Stimulated activated memory B cell treated with anti-CD40 and anti-IgM and Interleukin-4, amounts not matched to agents 10 μg/mL and 1 μg/mL and 100 μg/mL, for 72 hours (primary cell): ENCODE measurements at regions not wholly inside any gene's neighbourhood (a gene's known extent, or its start where the extent isn't known, plus 50 kb on each side); places are given as distances from the start of the nearest gene placed in this dataset.

Experiments
- ATAC-seq: fragments of 150-1000 bp; cut with Tn5 transposase; 2 replicates; pipeline ENCODE4 v1.10.0; 2021
- H3K27ac Mint-ChIP-seq: one replicate; pipeline ENCODE4 v1.8.0; 2022; ENCODE audit warnings: mild to moderate bottlenecking, mixed read lengths
- H3K27me3 Mint-ChIP-seq: one replicate; pipeline ENCODE4 v1.8.0; 2022; ENCODE audit warnings: mixed read lengths
- H3K36me3 Mint-ChIP-seq: one replicate; pipeline ENCODE4 v1.8.0; 2022; ENCODE audit warnings: mixed read lengths
- H3K4me1 Mint-ChIP-seq: one replicate; pipeline ENCODE4 v1.8.0; 2022; ENCODE audit warnings: mixed read lengths
- H3K4me3 Mint-ChIP-seq: one replicate; pipeline ENCODE4 v1.8.0; 2022; ENCODE audit warnings: mild to moderate bottlenecking, moderate library complexity, mixed read lengths
- H3K9me3 Mint-ChIP-seq: one replicate; pipeline ENCODE4 v1.8.0; 2022; ENCODE audit warnings: mixed read lengths

DNA sequence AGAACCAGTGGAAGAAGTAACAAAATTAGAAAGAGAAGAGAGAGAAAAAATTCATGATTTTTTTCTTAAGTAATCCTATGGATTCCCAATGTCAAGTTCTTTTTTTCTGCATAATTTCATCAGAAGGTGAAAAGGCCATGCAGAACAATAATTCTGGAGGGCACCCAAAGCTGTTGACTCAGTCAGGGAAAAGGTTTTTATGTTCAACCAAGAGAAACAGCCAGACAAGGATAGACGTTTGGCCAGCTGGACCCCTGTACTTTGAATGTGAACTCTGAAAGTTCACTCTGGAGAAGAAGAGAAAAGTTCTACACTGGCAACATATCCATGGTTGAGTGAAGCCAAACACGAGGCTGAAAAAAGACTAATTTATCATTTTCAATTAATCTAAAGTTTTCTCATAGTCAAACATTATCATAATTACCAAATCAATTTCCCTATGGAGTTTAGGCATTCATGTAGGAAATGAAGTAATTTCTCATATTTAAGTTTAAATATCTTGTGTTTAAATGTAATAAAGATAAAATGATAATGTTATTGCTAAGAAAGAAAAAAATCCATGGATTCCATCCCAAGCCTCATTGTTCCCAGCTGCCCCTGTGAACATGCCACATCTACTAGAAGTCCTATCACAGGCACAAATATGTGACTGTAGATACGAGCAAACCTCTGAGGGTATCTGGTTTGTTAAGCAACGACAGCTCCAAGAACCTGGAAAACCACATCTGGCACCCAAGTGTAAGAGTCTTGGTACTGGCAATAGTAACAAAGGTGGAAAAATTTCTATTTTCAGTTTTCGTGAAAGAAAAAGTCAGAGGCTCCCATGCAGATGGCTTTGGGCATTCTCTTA, 742.7 kb upstream of the ACVR2A start:
- H3K9me3 Mint-ChIP-seq, result no peaks in the 10 kb centered on the region
- H3K4me1 Mint-ChIP-seq, result no peaks in the 10 kb centered on the region
- H3K36me3 Mint-ChIP-seq, result no peaks in the 10 kb centered on the region

DNA sequence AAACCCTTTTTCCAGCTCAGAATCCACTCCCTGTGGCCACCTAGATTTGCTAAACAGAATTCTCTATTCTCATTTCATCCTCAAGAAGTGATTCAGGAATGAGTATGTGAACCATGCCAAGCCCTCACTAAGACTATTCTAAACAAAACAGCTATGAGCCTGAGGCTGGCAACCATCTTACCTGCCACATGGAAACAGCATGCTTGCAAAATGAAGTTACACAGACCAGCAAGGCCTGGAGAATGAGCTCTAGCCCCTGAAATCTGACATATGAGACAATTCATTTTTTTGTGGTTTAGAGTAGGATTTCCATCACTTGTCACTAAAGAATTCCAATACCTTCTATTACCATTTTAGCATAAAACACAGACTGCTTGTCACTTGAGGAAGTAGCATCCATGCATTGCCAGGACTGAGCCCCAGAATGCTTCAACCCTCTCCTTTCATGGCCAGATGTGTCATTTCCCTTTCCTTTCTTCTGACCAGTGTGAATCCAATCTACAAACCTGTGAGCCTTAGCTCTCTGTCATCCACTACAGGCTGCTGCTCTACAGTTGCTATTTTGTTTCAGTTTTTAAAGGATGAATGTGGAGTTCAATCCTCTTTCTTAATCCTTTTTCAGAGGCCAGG, 744.3 kb upstream of the ACVR2A start:
- Mint-ChIP-seq H3K4me1 (no peaks in the 10 kb centered on the region), H3K4me3 (no peak overlapping the region), H3K27me3 (no peaks in the 10 kb centered on the region), H3K27ac (no peak overlapping the region), H3K36me3 (no peaks in the 10 kb centered on the region), H3K9me3 (no peaks in the 10 kb centered on the region)
- no peak for ATAC-seq

More for the DNA sequence above, 742.7 kb upstream of the ACVR2A start:
- no peaks in the 10 kb centered on the region for H3K27me3 Mint-ChIP-seq
- H3K27ac Mint-ChIP-seq, result no peak overlapping the region
- ATAC-seq, result no peak
- H3K4me3 Mint-ChIP-seq, result no peak overlapping the region

DNA sequence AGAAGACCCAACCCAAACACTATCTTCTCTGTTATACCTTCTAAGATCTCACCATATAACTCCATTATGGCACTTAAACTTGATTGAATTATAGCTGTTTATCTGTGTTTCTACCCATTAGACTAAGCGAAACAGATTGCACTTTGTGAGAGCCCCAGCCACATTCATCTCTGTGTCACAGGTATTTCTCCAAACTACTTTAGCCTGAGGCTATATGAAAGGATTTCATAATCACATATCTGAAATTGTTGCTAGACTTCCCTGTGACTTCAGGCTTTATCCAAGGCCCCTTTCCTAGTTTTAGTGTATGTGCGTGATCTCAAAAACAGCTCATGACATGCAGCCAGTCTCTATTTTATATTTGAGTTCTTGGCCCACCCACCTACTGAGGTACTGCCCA, 745.0 kb upstream of the ACVR2A start:
- ATAC-seq, result no peak
- H3K27ac Mint-ChIP-seq, result no peak overlapping the region
- no peaks in the 10 kb centered on the region for H3K4me1 Mint-ChIP-seq
- H3K36me3 Mint-ChIP-seq, result no peaks in the 10 kb centered on the region
- no peaks in the 10 kb centered on the region for H3K27me3 Mint-ChIP-seq
- H3K9me3 Mint-ChIP-seq, result no peaks in the 10 kb centered on the region
- no peak overlapping the region for H3K4me3 Mint-ChIP-seq

DNA sequence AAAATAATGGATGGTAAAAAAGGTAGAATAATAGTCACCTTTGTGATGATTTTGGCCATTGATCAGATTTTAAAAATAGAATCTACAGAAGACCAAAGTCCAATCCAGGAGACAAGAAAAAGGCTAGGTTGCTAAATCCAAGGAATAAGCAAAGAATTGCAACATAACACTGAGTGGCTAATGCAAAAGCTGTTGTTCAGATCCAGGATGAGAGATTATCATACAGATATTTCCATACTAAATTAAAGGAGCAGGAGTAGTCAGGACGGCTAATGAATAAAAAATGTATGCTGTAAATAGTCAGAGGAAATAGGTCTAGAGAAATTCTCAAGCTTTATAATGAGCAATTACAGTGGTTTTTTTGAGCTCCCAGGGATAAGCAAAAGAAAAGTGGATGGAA, 745.9 kb upstream of the ACVR2A start:
- ATAC-seq, result no peak
- Mint-ChIP-seq H3K27me3 (no peaks in the 10 kb centered on the region), H3K4me1 (no peaks in the 10 kb centered on the region), H3K4me3 (no peak overlapping the region), H3K36me3 (no peaks in the 10 kb centered on the region), H3K9me3 (no peaks in the 10 kb centered on the region), H3K27ac (no peak overlapping the region)

DNA sequence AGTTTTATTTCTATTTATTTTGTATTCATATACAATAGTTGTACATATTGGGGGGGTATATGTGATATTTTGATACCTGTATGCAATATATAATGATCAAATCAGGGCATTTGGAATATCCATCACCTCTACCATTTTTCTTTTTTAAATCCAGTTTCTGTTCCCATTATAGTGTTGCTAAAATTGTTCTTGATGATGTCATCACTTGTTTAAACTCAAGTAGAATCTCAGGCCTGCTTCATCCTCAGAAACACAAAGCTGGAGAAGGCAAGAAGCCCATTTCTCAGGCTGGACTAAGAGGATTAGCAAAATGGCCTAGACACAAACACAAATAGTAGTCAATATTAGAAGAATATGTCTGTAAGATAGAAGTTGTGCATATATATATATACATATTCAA, 747.1 kb upstream of the ACVR2A start:
- Mint-ChIP-seq H3K9me3 (no peaks in the 10 kb centered on the region), H3K4me1 (no peaks in the 10 kb centered on the region), H3K4me3 (no peak overlapping the region), H3K36me3 (no peaks in the 10 kb centered on the region), H3K27ac (no peak overlapping the region), H3K27me3 (no peaks in the 10 kb centered on the region)
- no peak for ATAC-seq

DNA sequence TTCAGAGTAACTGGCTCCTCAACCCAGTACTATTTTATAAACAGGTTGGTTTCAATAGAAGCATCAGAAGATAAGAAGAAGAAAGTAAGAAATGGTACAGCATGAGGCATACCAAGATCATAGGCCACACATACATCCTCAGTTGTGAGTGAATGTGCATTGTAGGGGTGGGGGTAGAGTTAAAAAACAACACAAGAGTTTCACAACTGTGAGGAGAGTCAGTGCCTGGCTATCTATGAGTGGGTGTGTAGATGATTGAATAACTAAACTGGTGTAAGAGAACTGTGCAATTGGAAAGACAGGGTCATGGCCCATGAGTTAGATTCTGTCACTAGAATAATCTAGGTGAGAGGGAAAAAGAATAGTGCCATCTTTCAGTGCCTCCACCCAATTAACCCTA, 748.2 kb upstream of the ACVR2A start:
- Mint-ChIP-seq H3K36me3 (no peaks in the 10 kb centered on the region), H3K27ac (no peak overlapping the region), H3K4me1 (no peaks in the 10 kb centered on the region), H3K9me3 (no peaks in the 10 kb centered on the region), H3K4me3 (no peak overlapping the region), H3K27me3 (no peaks in the 10 kb centered on the region)
- ATAC-seq, result no peak

DNA sequence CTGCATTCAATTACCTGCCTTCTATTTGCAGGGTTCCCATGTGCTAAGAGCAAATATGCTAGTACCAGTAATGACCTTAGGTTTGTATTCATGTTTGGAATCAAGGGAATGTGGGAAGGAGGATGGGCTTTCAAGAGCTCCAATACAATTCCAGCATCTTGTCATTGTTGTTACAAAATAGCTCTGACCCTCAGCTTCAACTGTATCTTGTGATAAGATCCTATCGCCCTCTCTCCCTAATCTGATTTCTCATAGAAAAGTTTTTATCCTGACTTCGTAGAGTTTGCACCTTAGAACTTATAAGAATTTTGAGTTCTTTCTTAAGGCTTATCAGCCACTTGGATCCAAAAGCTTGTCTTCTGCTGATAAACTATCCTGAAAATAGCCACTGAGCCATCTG, 749.5 kb upstream of the ACVR2A start:
- no peaks in the 10 kb centered on the region for H3K4me1 Mint-ChIP-seq
- no peaks in the 10 kb centered on the region for H3K9me3 Mint-ChIP-seq
- no peak for ATAC-seq
- no peaks in the 10 kb centered on the region for H3K27me3 Mint-ChIP-seq
- no peak overlapping the region for H3K27ac Mint-ChIP-seq
- H3K4me3 Mint-ChIP-seq, result no peak overlapping the region
- H3K36me3 Mint-ChIP-seq, result no peaks in the 10 kb centered on the region

DNA sequence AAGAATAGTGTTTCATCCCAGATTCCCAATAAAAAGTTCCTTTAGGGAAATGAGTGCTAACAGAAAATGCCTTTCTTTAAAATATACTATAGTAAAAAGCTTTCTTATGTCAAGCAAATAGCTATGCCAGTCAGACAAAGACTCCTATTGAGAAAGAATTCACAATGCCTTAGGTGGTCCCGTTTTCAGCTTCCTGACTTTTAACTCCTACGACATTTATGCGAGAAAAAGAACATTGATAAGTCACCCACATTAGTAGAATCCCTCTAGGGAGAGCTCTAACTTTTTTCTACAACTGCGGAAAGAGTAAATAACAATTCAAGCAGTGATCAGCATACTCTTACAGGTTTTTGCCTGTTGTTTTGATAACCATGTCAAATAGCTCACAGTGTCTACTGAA, 750.8 kb upstream of the ACVR2A start:
- no peaks in the 10 kb centered on the region for H3K4me1 Mint-ChIP-seq
- no peaks in the 10 kb centered on the region for H3K9me3 Mint-ChIP-seq
- no peaks in the 10 kb centered on the region for H3K36me3 Mint-ChIP-seq
- no peak overlapping the region for H3K27ac Mint-ChIP-seq
- no peak for ATAC-seq
- no peak overlapping the region for H3K4me3 Mint-ChIP-seq
- no peaks in the 10 kb centered on the region for H3K27me3 Mint-ChIP-seq

DNA sequence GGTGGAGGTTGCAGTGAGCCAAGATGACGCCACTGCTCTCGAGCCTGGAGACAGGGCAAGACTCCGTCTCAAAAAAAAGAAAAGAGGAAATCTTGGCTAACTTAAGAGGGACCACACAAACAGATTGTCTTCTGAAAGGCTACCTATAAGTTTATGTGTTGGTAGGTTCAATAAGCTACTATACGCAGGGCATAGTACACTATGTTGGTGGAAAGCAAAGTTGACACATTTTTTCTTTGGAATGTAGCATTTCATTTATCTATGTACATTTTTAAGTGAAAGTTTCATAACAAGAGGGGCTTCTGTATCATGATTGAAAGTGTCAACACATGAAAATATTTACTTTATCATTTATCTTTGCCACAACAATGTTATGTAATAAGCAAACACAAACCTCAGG, 752.6 kb upstream of the ACVR2A start:
- Mint-ChIP-seq H3K36me3 (no peaks in the 10 kb centered on the region), H3K4me1 (no peaks in the 10 kb centered on the region), H3K9me3 (no peaks in the 10 kb centered on the region), H3K4me3 (no peak overlapping the region), H3K27ac (no peak overlapping the region), H3K27me3 (no peaks in the 10 kb centered on the region)
- ATAC-seq, result no peak

DNA sequence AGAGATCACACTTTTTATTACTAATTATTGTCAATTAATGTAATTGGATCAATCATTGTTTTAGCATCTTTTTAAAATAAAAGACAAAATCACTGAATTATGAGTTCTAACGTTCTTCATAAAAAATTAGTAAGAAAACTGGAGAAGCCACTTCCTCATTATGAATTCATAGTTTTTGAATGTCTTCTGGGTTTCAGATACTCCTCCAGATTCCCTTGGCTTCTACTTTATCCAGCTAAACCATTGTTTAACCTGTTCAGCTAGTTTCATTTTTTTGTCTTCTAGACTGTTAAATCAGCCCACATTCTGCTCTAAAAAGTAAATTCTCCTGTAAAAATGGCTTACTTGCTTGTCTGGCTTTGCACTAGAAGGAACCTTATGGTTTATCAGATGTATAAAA, 753.4 kb upstream of the ACVR2A start:
- Mint-ChIP-seq H3K4me1 (no peaks in the 10 kb centered on the region), H3K9me3 (no peaks in the 10 kb centered on the region), H3K27ac (no peak overlapping the region), H3K27me3 (no peaks in the 10 kb centered on the region), H3K36me3 (no peaks in the 10 kb centered on the region), H3K4me3 (no peak overlapping the region)
- ATAC-seq, result no peak

DNA sequence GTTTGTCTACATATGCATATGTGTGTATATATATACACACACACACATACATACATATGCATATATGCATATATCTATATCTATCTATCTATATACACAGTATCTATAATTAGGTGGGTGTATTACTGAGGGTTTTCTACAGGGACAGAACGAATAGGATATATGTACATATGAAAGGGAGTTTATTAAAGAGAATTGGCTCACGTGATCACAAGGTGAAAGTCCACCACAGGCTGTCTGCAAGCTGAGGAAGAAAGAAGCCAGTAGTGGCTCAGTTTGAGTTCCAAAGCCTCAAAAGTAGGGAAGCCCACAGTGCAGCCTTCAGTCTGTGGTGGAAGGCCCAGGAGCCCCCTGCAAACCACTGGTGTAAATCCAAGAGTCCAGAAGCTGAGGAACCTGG, 756.0 kb upstream of the ACVR2A start:
- no peaks in the 10 kb centered on the region for H3K9me3 Mint-ChIP-seq

DNA sequence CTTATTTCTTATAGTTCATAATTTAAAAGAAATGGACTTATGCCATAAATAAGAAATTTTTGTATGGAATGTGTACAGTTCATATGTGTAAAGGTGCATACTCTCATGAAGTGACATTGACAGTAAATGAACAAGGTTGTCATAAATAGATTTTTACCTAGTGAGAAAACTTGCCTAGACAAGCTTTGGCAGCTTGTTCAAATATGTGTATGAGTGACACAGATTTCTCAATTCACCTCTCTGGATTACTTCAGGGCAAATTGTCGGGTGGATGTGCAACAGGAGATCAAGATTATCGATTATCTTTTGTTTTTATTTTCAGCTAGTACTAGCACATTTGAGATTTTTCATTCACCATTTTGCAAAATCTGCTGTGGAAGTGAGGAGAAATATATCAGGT, 758.1 kb upstream of the ACVR2A start:
- H3K27me3 Mint-ChIP-seq, result no peaks in the 10 kb centered on the region
- H3K36me3 Mint-ChIP-seq, result no peaks in the 10 kb centered on the region
- no peak overlapping the region for H3K4me3 Mint-ChIP-seq
- no peak for ATAC-seq
- no peak overlapping the region for H3K27ac Mint-ChIP-seq
- H3K4me1 Mint-ChIP-seq, result no peaks in the 10 kb centered on the region
- H3K9me3 Mint-ChIP-seq, result no peaks in the 10 kb centered on the region

More for the DNA sequence above, 756.0 kb upstream of the ACVR2A start:
- Mint-ChIP-seq H3K36me3 (no peaks in the 10 kb centered on the region), H3K27me3 (no peaks in the 10 kb centered on the region), H3K4me1 (no peaks in the 10 kb centered on the region), H3K4me3 (no peak overlapping the region), H3K27ac (no peak overlapping the region)
- ATAC-seq, result no peak

DNA sequence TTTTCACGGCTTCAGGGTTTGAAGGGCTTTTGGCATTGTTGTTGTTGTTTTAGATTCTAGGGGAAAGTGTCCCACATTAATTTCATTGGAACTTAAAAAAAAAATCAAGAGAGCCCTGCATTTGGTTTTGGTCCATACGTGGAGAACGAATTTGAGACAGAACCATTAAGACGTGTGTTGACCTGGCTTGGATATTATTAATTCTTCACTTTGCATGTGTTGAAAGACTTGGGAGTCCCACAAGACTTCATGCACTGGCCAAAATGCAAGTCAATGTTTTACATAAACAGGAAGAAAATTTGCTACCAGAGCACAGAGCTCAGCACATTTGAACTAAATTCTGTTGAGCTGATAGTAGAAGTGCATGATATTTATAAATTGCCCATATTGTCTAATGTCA, 761.2 kb upstream of the ACVR2A start:
- no peaks in the 10 kb centered on the region for H3K36me3 Mint-ChIP-seq
- no peaks in the 10 kb centered on the region for H3K27me3 Mint-ChIP-seq
- no peak for ATAC-seq
- H3K9me3 Mint-ChIP-seq, result no peaks in the 10 kb centered on the region
- no peaks in the 10 kb centered on the region for H3K4me1 Mint-ChIP-seq
- no peak overlapping the region for H3K27ac Mint-ChIP-seq
- no peak overlapping the region for H3K4me3 Mint-ChIP-seq

DNA sequence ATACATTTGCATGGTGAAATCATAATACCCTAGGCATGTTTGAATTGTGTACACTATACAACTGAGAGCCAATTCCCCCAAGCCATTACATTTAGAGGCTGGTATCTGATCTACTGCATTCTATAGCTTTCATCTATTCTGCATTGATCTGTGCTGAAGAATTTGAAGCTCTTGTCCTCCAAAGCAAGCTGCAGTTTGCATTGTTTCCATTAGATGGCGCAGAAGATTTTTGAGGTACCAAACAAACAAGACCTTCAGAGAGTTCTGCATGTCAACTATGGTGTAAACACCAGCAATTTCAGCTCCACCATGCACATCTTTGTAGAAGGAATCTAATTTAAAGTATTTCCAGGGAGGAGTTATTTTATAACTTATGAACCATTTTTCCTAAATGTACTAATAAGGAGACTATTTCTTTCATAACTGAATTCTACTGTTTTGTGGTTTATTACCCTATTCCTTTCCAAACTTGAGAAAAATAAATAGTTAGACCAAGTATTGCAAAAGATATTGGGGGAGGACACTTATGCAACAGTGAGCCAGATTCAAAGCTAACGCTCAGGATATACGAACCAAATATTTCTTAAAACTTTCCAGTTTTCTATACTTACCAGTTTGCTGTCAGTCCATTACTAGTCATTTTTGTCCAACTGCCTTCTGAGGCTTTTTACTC, 761.8 kb upstream of the ACVR2A start:
- no peaks in the 10 kb centered on the region for H3K4me1 Mint-ChIP-seq
- no peaks in the 10 kb centered on the region for H3K9me3 Mint-ChIP-seq
- H3K36me3 Mint-ChIP-seq, result no peaks in the 10 kb centered on the region
- H3K27ac Mint-ChIP-seq, result no peak overlapping the region
- ATAC-seq, result peak; percentile 57
- H3K4me3 Mint-ChIP-seq, result no peak overlapping the region
- no peaks in the 10 kb centered on the region for H3K27me3 Mint-ChIP-seq

DNA sequence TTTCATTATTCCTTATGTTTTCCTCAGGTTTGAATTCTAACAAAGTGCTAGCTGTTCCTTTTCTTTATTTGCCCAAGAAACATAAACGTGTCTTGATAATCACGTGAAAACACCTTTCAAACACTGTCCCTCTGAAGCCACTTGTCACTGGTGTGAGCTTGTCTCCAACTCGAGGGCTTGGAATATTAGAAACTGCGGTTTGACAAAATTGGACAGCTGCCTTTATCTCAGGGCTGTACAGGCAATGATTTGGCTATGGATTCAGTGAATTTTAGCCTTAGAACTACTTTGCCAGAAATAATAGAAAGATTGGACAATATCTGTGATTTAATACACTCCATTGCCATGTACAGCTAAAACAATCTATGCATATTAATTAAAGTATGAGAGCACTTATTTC, 763.0 kb upstream of the ACVR2A start:
- Mint-ChIP-seq H3K4me3 (no peak overlapping the region), H3K27ac (no peak overlapping the region), H3K4me1 (no peaks in the 10 kb centered on the region), H3K36me3 (no peaks in the 10 kb centered on the region), H3K27me3 (peaks cover 4% of the 10 kb centered on the region), H3K9me3 (no peaks in the 10 kb centered on the region)
- no peak for ATAC-seq

DNA sequence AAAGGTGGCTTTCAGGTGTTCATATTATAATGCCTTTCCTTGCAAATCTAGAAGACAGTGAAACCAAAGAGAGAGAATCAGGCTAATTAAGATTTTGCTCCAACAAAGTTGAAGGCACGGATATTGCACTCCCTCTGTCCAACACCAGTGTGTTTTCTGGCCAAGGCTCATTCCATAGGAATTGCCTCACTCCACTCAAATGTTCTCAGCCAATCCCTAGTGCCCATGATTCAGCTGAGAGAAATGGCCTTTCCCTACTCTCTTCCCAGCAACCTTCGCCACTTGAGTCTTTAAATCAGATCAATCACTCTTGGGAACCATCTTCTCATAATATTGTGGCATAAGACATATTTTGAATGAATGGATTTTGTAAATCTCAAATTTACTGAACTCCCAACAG, 768.2 kb upstream of the ACVR2A start:
- ATAC-seq, result no peak
- H3K9me3 Mint-ChIP-seq, result no peaks in the 10 kb centered on the region
- H3K27ac Mint-ChIP-seq, result no peak overlapping the region
- no peak overlapping the region for H3K4me3 Mint-ChIP-seq
- H3K4me1 Mint-ChIP-seq, result no peaks in the 10 kb centered on the region
- H3K36me3 Mint-ChIP-seq, result no peaks in the 10 kb centered on the region
- peaks cover 7% of the 10 kb centered on the region for H3K27me3 Mint-ChIP-seq
